ENCODE measurements at regions not wholly inside any gene's neighbourhood (a gene's known extent, or its start where the extent isn't known, plus 50 kb on each side); places are given as distances from the start of the nearest gene placed in this dataset.

DNA sequence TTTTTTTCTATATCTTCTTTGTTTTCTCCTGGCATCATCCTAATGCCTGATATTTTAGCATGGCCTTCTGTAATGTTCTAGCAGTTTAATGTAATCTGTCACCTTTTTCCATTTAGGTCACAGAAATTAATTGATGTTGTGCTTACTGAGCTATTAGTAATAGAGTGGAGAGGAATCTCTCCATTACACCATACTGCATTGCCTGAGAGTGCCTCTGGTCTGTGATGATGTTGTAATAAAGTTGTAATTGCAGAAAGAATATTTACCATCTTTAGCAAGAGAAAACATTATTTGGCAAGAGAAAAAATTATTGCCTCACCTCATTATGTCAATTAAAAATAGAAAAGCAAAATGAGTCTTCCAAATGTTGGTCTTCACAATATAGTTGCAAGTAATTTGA lies 213.2 kb downstream of the KCNJ3 start:
- DNase-seq (ENCODE audit: low read depth in 1 of 2, low spot score in 2 of 2) = no peak
- no peak for TF ChIP-seq KDM4A (IDR thresholded peaks at IDR 0.05; ENCODE audit: low read depth, low read length, severe bottlenecking)
- TF ChIP-seq BACH1 (IDR thresholded peaks at IDR 0.05; ENCODE audit: low read length) = no peak
- no peak for TF ChIP-seq TAF7 (optimal IDR thresholded peaks at IDR 0.05; ENCODE audit: borderline replicate concordance, low read depth, low read length)
- TF ChIP-seq, protein P1, sequence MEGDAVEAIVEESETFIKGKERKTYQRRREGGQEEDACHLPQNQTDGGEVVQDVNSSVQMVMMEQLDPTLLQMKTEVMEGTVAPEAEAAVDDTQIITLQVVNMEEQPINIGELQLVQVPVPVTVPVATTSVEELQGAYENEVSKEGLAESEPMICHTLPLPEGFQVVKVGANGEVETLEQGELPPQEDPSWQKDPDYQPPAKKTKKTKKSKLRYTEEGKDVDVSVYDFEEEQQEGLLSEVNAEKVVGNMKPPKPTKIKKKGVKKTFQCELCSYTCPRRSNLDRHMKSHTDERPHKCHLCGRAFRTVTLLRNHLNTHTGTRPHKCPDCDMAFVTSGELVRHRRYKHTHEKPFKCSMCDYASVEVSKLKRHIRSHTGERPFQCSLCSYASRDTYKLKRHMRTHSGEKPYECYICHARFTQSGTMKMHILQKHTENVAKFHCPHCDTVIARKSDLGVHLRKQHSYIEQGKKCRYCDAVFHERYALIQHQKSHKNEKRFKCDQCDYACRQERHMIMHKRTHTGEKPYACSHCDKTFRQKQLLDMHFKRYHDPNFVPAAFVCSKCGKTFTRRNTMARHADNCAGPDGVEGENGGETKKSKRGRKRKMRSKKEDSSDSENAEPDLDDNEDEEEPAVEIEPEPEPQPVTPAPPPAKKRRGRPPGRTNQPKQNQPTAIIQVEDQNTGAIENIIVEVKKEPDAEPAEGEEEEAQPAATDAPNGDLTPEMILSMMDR (IDR thresholded peaks at IDR 0.05; ENCODE audit: control extremely low read depth in 1 of 3, insufficient read depth in 1 of 3, low read depth in 1 of 3, low read length in 3 of 3) = no peak
- TF ChIP-seq SRF (IDR thresholded peaks at IDR 0.05; ENCODE audit: low read depth, low read length) = no peak
- no peak for TF ChIP-seq RAD21 (IDR thresholded peaks at IDR 0.05 in 1 of 2, conservative IDR thresholded peaks at IDR 0.05 in 1 of 2; ENCODE audit: low read depth in 2 of 2, low read length in 2 of 2)
- no peak for TF ChIP-seq EP300 (IDR thresholded peaks at IDR 0.05; ENCODE audit: borderline replicate concordance in 1 of 2, low read depth in 2 of 2, low read length in 2 of 2)
- TF ChIP-seq, protein P2, sequence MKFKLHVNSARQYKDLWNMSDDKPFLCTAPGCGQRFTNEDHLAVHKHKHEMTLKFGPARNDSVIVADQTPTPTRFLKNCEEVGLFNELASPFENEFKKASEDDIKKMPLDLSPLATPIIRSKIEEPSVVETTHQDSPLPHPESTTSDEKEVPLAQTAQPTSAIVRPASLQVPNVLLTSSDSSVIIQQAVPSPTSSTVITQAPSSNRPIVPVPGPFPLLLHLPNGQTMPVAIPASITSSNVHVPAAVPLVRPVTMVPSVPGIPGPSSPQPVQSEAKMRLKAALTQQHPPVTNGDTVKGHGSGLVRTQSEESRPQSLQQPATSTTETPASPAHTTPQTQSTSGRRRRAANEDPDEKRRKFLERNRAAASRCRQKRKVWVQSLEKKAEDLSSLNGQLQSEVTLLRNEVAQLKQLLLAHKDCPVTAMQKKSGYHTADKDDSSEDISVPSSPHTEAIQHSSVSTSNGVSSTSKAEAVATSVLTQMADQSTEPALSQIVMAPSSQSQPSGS (IDR thresholded peaks at IDR 0.05; ENCODE audit: low read length) = no peak
- no peak for TF ChIP-seq CHD2 (IDR thresholded peaks at IDR 0.05; ENCODE audit: low read length)
- TF ChIP-seq TAF1 (IDR thresholded peaks at IDR 0.05; ENCODE audit: low read depth, low read length) = no peak
- no peak for TF ChIP-seq NRF1 (IDR thresholded peaks at IDR 0.05; ENCODE audit: low read depth, low read length)

More for the DNA sequence above, 213.2 kb downstream of the KCNJ3 start:
- no peak overlapping the region for H4K91ac ChIP-seq (replicated peaks; ENCODE audit: insufficient read length, low read length)
- no peak overlapping the region for H2BK20ac ChIP-seq (ENCODE audit: low read length)
- H3K56ac ChIP-seq (replicated peaks; ENCODE audit: insufficient read length, low read depth, low read length) = no peak overlapping the region
- no peak overlapping the region for H3K18ac ChIP-seq (ENCODE audit: extremely low read depth, low read length)
- no peak overlapping the region for H4K5ac ChIP-seq (ENCODE audit: insufficient read length, low read depth, low read length)
- ChIA-PET POLR2A (ENCODE audit: partially characterized antibody) (no interaction called here), CTCF (ENCODE audit: partially characterized antibody) (no interaction called here)
- H3K79me1 ChIP-seq (ENCODE audit: low read depth, low read length) = no peaks in the 10 kb centered on the region
- H3K4me2 ChIP-seq (ENCODE audit: insufficient read depth in 1 of 2, low read depth in 2 of 2, low read length in 2 of 2) = no peak overlapping the region
- peaks cover 0 to 1% of the 10 kb centered on the region in 2 experiments for H4K20me1 ChIP-seq (replicated peaks in 1 of 2; ENCODE audit: control insufficient read depth in 1 of 2, insufficient read depth in 2 of 2, low read length in 2 of 2)
- H3K9me3 ChIP-seq (ENCODE audit: insufficient read depth in 2 of 2, low read depth in 1 of 2, low read length in 1 of 2) = no peaks in the 10 kb centered on the region
- H2AFZ ChIP-seq (ENCODE audit: low read length) = no peak overlapping the region
- H3K14ac ChIP-seq (ENCODE audit: insufficient read length) = no peak overlapping the region
- H4K8ac ChIP-seq (ENCODE audit: extremely low read depth, insufficient read depth, low read length) = no peak overlapping the region
- H3K27ac ChIP-seq (ENCODE audit: low read depth, low read length) = no peak overlapping the region
- H3K23me2 ChIP-seq (ENCODE audit: low read depth, low read length) = no peaks in the 10 kb centered on the region
- H3K4me3 ChIP-seq (ENCODE audit: extremely low read depth in 1 of 4, insufficient read depth in 2 of 4, low read depth in 3 of 4, low read length in 4 of 4) = no peak overlapping the region
- no peak overlapping the region for H3K4ac ChIP-seq (replicated peaks; ENCODE audit: insufficient read length, low read depth, low read length)
- no peaks in the 10 kb centered on the region for H3K79me2 ChIP-seq (ENCODE audit: control insufficient read depth in 1 of 2, insufficient read depth in 2 of 2, low read length in 2 of 2)
- H2BK5ac ChIP-seq (ENCODE audit: low read depth, low read length) = no peak overlapping the region
- no peak overlapping the region for H2BK15ac ChIP-seq (ENCODE audit: low read length)
- H3K9ac ChIP-seq (replicated peaks in 1 of 4; ENCODE audit: extremely low read depth in 1 of 4, low read depth in 3 of 4, low read length in 3 of 4) = no peak overlapping the region
- H3K23ac ChIP-seq (ENCODE audit: insufficient read length) = no peak overlapping the region
- peaks cover 0 to 3% (median 0%) of the 10 kb centered on the region in 4 experiments; a peak in 1 of 7 replicates for H3K4me1 ChIP-seq (replicated peaks in 1 of 4; ENCODE audit: control insufficient read depth in 3 of 4, insufficient read depth in 4 of 4, low read length in 3 of 4)
- H2BK120ac ChIP-seq (replicated peaks; ENCODE audit: low read depth, low read length) = no peak overlapping the region
- no peak overlapping the region for H2AK5ac ChIP-seq (ENCODE audit: low read depth, low read length)
- FAIRE-seq = no peak
- no peaks in the 10 kb centered on the region for H3K36me3 ChIP-seq (ENCODE audit: control insufficient read depth in 2 of 4, insufficient read depth in 4 of 4, low read length in 3 of 4)
- H3K27me3 ChIP-seq (replicated peaks in 1 of 4; ENCODE audit: control insufficient read depth in 3 of 4, extremely low read depth in 1 of 4, insufficient read depth in 3 of 4, low read length in 3 of 4) = no peaks in the 10 kb centered on the region
- no peak overlapping the region for H2BK12ac ChIP-seq (ENCODE audit: low read depth, low read length)

Measured in H1 (cell line).